Psoas muscle (tissue), 7 donors: ENCODE measurements at regions not wholly inside any gene's neighbourhood (a gene's known extent, or its start where the extent isn't known, plus 50 kb on each side); places are given as distances from the start of the nearest gene placed in this dataset.

ENCODE experiments used
- ATAC-seq, 4 donors: fragments of 200-7000 bp; cut with Tn5 transposase; one replicate each; pipeline ENCODE4 v1.9.1; 2020; ENCODE audit warnings: moderate library complexity in 3 of 4, mild to moderate bottlenecking in 2 of 4
- DNase-seq, 2 donors: peaks; one replicate each; pipeline ENCODE4 v3.0.0-alpha.2; 2020
- H3K27ac ChIP-seq: fragments of 200-600 bp; one replicate; pipeline ENCODE4 v1.8.0; 2022
- H3K27me3 ChIP-seq, 3 donors: fragments of 200-600 bp in 1 of 3; one replicate each; pipeline versions ENCODE4 v1.6.1 to v1.8.0; 2013 to 2022; ENCODE audit warnings: low read length in 2 of 3, mild to moderate bottlenecking in 2 of 3, moderate library complexity in 1 of 3; ENCODE audit not compliant: insufficient read depth in 3 of 3
- H3K36me3 ChIP-seq, 2 donors: fragments of 200-600 bp in 1 of 2; one replicate each; pipeline versions ENCODE4 v1.6.1 to v1.8.0; 2013 to 2022; ENCODE audit warnings: low read depth in 1 of 2, mild to moderate bottlenecking in 1 of 2, moderate library complexity in 1 of 2; ENCODE audit not compliant: insufficient read depth in 1 of 2
- H3K4me1 ChIP-seq: fragments of 200-600 bp; one replicate; pipeline ENCODE4 v1.8.0; 2022
- H3K4me3 ChIP-seq: fragments of 200-600 bp; one replicate; pipeline ENCODE4 v1.8.0; 2022; ENCODE audit warnings: mild to moderate bottlenecking
- H3K9me3 ChIP-seq: fragments of 200-600 bp; one replicate; pipeline ENCODE4 v1.8.0; 2022
- CTCF ChIP-seq: fragments of 200-600 bp; IDR thresholded peaks from one replicate; pipeline ENCODE4 v1.8.0; 2022; ENCODE audit warnings: antibody characterized with exemption
- WGBS, 3 donors: extraction: QIAGEN DNeasy Blood & Tissue Kit; methylation state at CpG; one replicate each; pipeline versions ENCODE4 v1.1.6 to v1.1.7; 2013; 5-methylcytosine and 5-hydroxymethylcytosine counted together
- intact Hi-C, 2 donors: fragments of 100-400 bp; cut with DNase I; formaldehyde crosslinking; loops; one replicate each; pipeline versions ENCODE4 v1.11.0 to v1.14.2; 2022
- donor health status: healthy with polysubstance abuse.
- donor health status: DM: no; HTN: no; CAD: no; lungs with moderate emphysema.
- donor health status: Bipolar disorder and iron deficiency.
- donor health status: healthy.
- donor health status: DM: yes; HTN: yes; CAD: no.
- donor health status: DM: no; HTN: no; CAD: no.
- donor health status: DM: yes; HTN: yes; CAD: no.

- no peaks in the 10 kb centered on the region for H3K27me3 ChIP-seq
- no peak overlapping the region for H3K4me3 ChIP-seq
- no peaks in the 10 kb centered on the region for H3K4me1 ChIP-seq
- ATAC-seq = no peak
- no peak for DNase-seq
- intact Hi-C loops = no loop called here
- no peaks in the 10 kb centered on the region for H3K9me3 ChIP-seq
- H3K36me3 ChIP-seq = no peaks in the 10 kb centered on the region
- no peak overlapping the region for H3K27ac ChIP-seq
- no peak for TF ChIP-seq CTCF
Observed at GRCh38 chr15:46709460-46710083, 1007.7 kb upstream of the SEMA6D start.

- Histone ChIP-seq H3K36me3 (no peaks in the 10 kb centered on the region), H3K4me1 (no peaks in the 10 kb centered on the region), H3K27ac (no peak overlapping the region), H3K4me3 (no peak overlapping the region), H3K9me3 (no peaks in the 10 kb centered on the region), H3K27me3 (no peaks in the 10 kb centered on the region)
- TF ChIP-seq CTCF = no peak
- ATAC-seq (no peak), DNase-seq (no peak)
- intact Hi-C loops = no loop called here
- 63 to 71% (median 70%) methylated on average over 6 of the region's 6 CpGs for WGBS, 3 donors
Observed at GRCh38 chr15:46710401-46710960, 1006.8 kb upstream of the SEMA6D start.

DNA sequence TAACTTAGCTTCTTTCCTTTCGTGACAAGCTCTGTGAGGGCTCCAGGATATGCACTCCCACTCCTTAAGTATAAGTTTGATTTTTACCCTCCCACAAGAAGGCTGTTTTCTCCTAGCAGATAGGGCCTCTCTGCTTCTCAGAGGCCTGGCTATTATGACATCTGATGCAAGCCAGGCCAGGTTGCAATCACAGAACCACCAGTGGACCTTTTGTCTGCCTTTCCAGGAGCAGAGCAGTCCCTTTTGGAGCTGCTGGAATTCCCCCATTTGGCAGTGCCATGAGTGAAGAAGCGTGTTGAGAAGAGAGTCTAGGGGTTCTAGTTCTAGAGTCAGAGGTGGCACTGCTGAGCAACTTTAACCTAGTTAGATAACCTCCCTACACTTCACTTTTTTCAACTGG lies 1004.3 kb upstream of the SEMA6D start:
- no peak for TF ChIP-seq CTCF
- DNase-seq (no peak), ATAC-seq (no peak)
- H3K27me3 ChIP-seq = no peaks in the 10 kb centered on the region
- intact Hi-C loops = no loop called here
- no peaks in the 10 kb centered on the region for H3K9me3 ChIP-seq
- no peak overlapping the region for H3K27ac ChIP-seq
- no peaks in the 10 kb centered on the region for H3K36me3 ChIP-seq
- no peak overlapping the region for H3K4me3 ChIP-seq
- WGBS, 3 donors = 70 to 75% (median 75%) methylated on average over 2 of the region's 2 CpGs
- H3K4me1 ChIP-seq = no peaks in the 10 kb centered on the region

DNA sequence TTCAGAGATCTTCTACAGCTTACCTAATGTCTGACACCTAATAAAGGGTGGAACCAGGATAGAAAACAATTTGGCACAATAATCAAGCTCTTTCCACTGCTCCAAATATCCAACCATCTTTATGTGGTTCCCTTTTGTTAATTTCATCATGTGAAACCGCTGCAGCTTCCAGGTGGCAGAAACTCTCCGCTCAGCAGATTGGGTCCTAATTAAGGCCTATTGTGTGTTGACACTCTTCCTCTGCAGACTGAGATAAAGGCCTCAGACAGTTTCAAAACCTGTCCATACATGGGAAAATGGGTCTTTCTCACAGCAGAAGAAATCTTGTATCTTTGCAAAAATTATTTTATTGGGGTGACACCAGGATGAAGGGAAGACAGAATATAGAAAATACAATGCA lies 1002.4 kb upstream of the SEMA6D start:
- no peak for ATAC-seq
- intact Hi-C loops = no loop called here
- no peaks in the 10 kb centered on the region for H3K9me3 ChIP-seq
- H3K4me3 ChIP-seq = no peak overlapping the region
- H3K27me3 ChIP-seq = no peaks in the 10 kb centered on the region
- TF ChIP-seq CTCF = no peak
- 74 to 82% (median 76%) methylated on average over 2 of the region's 2 CpGs for WGBS, 3 donors
- no peak for DNase-seq
- no peaks in the 10 kb centered on the region for H3K36me3 ChIP-seq
- H3K4me1 ChIP-seq = no peaks in the 10 kb centered on the region
- H3K27ac ChIP-seq = no peak overlapping the region

DNA sequence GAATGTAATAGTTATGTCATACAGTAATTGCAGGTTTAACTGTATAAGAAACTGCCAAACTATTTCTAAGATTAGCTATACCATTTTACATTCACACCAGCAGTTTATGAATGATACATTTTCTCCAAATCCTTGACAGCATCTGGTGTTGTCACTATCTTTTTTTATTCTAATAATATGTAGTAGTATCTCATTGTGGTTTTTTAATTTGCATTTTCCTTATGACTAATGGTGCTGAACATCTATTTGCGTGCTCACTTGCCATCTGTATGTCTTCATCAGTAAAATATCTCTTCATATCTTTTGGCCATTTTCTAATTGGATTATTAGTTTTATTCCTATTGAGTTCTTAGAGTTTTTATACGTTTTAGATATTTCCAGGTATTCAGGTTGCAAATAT lies 994.0 kb upstream of the SEMA6D start:
- TF ChIP-seq CTCF = no peak
- intact Hi-C loops = no loop called here
- no peak overlapping the region for H3K4me3 ChIP-seq
- no peak overlapping the region for H3K27ac ChIP-seq
- 75 to 77% (median 75%) methylated on average over 2 of the region's 2 CpGs for WGBS, 3 donors
- H3K36me3 ChIP-seq = no peaks in the 10 kb centered on the region
- H3K9me3 ChIP-seq = peaks cover 7% of the 10 kb centered on the region
- no peak for DNase-seq
- H3K27me3 ChIP-seq = no peaks in the 10 kb centered on the region
- H3K4me1 ChIP-seq = no peaks in the 10 kb centered on the region
- no peak for ATAC-seq
